ENCODE measurements at regions not wholly inside any gene's neighbourhood (a gene's known extent, or its start where the extent isn't known, plus 50 kb on each side); places are given as distances from the start of the nearest gene placed in this dataset.

- DNase-seq, result no peak
These were observed 51.2 kb upstream of the RNF144B start for GRCh38 chr6:18335948-18336347.

GRCh38 chr6:18334251-18334650, 52.9 kb upstream of the RNF144B start:
- no peak for DNase-seq

DNA sequence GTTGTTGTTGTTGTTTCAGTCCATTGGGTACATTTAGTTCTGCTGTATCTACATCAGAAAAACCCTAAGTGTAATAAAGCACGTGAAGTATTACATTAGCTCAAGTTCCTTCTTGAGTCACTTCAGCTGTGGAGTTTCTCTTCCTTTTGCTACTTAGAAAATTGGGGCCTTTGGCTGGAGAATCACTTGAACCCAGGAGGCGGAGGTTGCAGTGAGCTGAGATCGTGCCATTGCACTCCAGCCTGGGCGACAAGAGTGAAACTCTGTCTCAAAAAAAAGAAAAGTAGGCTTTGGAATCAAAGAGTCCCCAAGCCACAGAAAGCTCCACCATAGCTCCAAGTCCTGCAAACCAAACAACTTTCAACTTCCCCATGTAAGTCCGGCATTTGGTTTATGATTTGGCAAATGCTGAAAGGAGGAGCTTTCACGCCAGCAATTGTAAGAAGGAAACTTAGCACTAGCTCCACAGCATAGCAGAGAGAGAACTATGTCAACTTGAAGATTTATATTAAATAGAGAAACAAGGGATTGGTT, 56.5 kb upstream of the RNF144B start:
- no peak for DNase-seq

GRCh38 chr6:18329776-18330175, 57.4 kb upstream of the RNF144B start:
- no peak for DNase-seq

DNA sequence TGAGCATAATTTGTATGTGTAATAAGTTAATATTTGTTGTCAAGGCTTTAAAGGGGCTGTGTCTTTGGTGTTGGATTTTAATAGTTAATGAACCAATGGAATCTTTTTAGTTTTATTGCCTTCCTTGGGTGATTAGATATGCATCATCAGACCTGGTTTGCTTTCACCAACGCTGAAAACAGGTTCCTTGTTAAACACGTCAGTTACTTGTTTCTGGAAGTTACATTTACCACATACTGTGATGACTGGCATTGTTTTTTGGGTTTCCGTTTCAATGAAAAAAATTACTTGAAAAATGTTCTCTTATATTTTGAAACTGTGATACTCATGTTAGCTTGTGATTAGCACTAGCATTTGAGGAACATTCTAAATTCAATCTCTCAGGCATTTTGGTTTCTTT, 58.6 kb upstream of the RNF144B start:
- no peak for DNase-seq

DNA sequence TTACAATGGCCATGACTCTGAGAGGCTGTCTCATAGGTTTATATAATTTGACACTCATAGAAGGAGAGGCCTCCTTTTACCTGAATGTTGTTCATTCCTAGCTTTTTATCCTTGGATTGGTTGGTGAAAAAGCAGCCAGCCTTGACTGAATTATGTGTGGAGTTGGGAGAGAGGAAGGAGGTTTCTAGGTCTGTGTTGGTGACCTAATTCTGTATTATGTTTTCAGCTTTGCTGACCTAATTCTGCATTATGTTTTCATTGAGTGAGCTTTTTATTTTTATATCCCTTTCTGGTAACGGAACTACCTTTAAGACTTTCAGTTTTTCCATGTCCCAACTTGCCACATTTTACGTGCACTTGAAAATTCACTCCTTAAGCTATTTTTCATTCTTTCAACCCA, 59.1 kb upstream of the RNF144B start:
- DNase-seq, result no peak

GRCh38 chr6:18327626-18328025, 59.5 kb upstream of the RNF144B start:
- peak in 6 of 51 donors; percentile 3 to 31 (median 12) for DNase-seq

DNA sequence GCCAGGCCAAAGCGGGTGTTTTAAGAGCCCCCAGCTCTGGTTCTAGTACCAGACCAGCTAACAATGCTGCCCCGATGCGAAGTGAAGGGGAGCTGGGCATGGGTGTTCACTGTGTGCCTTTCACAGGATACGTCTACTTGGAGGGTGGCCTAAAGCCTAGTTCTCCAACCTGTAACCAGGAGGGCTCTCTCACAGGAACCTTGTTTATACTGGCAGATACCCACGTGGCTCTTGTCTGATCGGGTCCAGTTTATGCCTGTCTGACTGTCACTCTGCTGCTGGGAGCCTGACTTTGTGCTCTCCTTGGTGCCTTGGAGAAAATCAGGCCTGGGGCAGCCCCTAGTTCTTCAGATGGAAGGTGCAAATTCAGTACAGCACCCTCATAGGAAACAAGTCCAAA, 60.2 kb upstream of the RNF144B start:
- DNase-seq, result no peak

DNA sequence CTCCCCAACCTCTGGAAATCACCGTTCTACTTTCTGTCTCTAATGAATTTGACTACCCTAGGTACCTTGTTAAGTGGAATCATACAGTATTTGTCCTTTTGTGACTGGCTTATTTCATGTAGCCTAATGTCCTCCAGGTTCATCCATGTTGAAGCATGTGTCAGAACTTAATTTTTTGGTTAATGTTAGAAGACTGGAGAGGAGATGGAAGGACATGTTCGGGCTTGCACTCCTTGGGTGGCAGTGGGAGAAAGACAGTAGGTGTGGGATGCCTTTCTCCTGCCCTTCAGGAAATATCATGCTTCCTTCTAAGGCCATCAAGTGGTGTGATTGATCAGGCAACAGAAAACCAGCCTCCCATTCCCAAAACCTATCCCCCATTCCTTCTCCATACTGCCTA, 61.1 kb upstream of the RNF144B start:
- DNase-seq, result no peak

DNA sequence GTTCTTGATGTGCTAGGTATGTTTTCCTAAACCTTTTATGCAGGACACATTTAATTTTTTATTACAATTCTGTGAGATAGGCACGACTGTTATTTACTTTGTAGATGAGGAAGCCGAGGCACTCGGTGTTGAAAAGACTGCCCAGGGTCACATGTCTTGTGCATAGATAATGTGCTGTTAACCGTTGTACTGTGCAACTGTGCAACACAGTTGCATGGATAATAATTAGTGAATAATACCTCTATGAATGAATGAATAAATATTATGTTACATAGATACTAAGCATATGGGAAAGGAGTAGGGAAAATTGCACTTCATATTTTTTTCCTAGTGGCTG, 60.3 kb upstream of the DEK start:
- DNase-seq, result no peak

DNA sequence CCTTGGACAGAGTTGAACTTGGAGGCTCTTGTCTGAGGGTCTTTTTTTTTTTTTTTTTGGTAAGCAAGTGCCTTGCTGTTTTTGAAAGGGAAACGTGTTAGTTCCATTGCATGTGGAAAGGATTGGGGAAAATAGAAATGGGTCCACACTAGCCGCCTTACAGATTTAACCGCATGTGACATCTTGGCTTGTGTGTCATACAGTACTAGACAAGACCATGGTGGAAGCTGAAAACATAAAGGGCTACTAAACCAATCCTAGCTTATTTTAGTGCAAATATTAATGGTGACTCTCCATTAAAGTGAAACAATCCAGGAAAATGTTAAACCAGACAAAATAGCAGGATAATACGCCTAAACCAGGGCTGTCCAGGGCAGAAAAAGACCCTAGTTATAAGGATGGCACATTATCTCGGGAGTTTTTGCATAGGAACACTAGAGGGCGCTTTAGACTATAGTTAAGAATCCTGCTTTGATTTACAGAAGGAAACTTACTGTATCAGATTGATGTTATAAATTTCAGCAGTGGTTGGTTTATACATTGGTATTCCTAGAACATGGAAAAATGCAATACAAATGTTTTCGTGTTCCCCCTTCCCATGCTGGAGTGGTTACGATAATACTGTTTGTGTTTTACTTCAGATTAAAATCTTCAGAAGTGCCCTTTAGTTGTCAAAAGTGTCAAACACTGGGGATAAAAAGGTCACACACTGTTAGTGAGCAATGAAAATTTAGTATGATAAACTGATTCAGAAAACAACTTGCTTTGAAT, 59.8 kb upstream of the DEK start:
- peak in 3 of 51 donors; percentile 1 to 47 (median 12) for DNase-seq

DNA sequence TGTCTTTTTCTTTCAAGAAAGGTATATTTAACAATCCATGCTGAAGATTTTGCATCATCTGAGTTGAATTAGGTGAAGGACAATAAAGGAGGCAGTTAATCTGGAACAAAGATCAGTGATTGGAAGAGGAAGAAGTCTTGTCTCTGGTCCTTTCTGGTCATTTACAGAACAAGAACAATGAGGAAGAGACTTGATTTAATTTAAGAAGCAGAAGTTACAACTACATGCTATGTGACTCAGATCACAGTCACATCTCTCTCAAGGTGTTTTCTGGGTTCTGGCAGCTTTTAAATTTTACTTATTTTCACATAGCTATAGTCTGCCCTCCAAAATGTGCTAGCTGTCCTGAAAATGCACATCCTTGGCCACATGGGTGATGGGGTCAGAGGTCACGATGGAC, 53.5 kb upstream of the DEK start:
- DNase-seq, result no peak

GRCh38 chr6:18314317-18314997, 50.1 kb upstream of the DEK start:
- no peak for DNase-seq

All from hypothalamus (tissue), 51 donors.